ENCODE measurements at regions not wholly inside any gene's neighbourhood (a gene's known extent, or its start where the extent isn't known, plus 50 kb on each side); places are given as distances from the start of the nearest gene placed in this dataset.

- H3K9ac ChIP-seq (ENCODE audit: low read depth, low read length), result no peak overlapping the region
- no peaks in the 10 kb centered on the region for H4K20me1 ChIP-seq (ENCODE audit: insufficient read depth, low read length)
- H3K4ac ChIP-seq (ENCODE audit: low read depth, low read length), result no peak overlapping the region
- H2BK120ac ChIP-seq (ENCODE audit: low read depth, low read length), result no peak overlapping the region
- H3K4me2 ChIP-seq (ENCODE audit: low read depth, low read length), result no peak overlapping the region
- H3K14ac ChIP-seq (replicated peaks; ENCODE audit: low read depth, low read length), result no peak overlapping the region
- no peak overlapping the region for H2AK9ac ChIP-seq (replicated peaks; ENCODE audit: low read depth, low read length, poor library complexity)
- no peaks in the 10 kb centered on the region for H3K9me3 ChIP-seq (ENCODE audit: control insufficient read depth, insufficient read depth, low read length)
- no peaks in the 10 kb centered on the region for H3K79me1 ChIP-seq (ENCODE audit: low read depth in 1 of 2, low read length in 2 of 2)
- H3K36me3 ChIP-seq (ENCODE audit: control insufficient read depth, insufficient read depth, low read length), result no peaks in the 10 kb centered on the region
- CTCF ChIA-PET, result no interaction called here
- H4K8ac ChIP-seq (ENCODE audit: low read depth in 2 of 2, low read length in 2 of 2), result no peak overlapping the region
- dilution Hi-C loops (cut with HindIII; ENCODE audit: low sequenced_read_pairs, unreplicated experiment) (no loop called here), intact Hi-C loops (cut with micrococcal nuclease) (no loop called here), in situ Hi-C loops (cut with MboI; ENCODE audit: low sequenced_read_pairs) (no loop called here)
- WGBS, 2 experiments (ENCODE audit: extremely low coverage in 2 of 2, insufficient read length in 1 of 2), result 77% methylated on average over 6 of the region's 10 CpGs; no CpG with 5 or more reads in 1 of the 2 experiments
- H3K23ac ChIP-seq (ENCODE audit: low read depth, low read length), result no peak overlapping the region
- H3K27ac ChIP-seq (ENCODE audit: insufficient read depth, low read length), result no peak overlapping the region
- H3K4me1 ChIP-seq (ENCODE audit: control insufficient read depth, insufficient read depth, low read length), result no peaks in the 10 kb centered on the region
- H3K9me1 ChIP-seq (ENCODE audit: insufficient read depth, low read length), result no peaks in the 10 kb centered on the region
- POLR2A ChIA-PET (ENCODE audit: unreplicated experiment), result no interaction called here
- no peak overlapping the region for H4K91ac ChIP-seq (ENCODE audit: insufficient read depth, low read depth, low read length)
- no peak overlapping the region for H3K4me3 ChIP-seq (ENCODE audit: insufficient read depth, low read depth, low read length)
- no TSS peak for BruUV-seq (replicated peaks)
- H3K56ac ChIP-seq (ENCODE audit: extremely low read depth, insufficient read depth, low read length), result no peak overlapping the region
- TF ChIP-seq CEBPB (IDR thresholded peaks at IDR 0.05; ENCODE audit: low read depth, low read length) (no peak), RCOR1 (IDR thresholded peaks at IDR 0.05; ENCODE audit: insufficient replicate concordance, low read length) (no peak), FOS (IDR thresholded peaks at IDR 0.05; ENCODE audit: low read depth, low read length) (no peak)
- H2BK5ac ChIP-seq (ENCODE audit: low read depth, low read length, poor library complexity, severe bottlenecking), result no peak overlapping the region
- no peak overlapping the region for H2AK5ac ChIP-seq (ENCODE audit: low read depth, low read length)
- ATAC-seq (ENCODE audit: low read depth), result no peak
- no peak overlapping the region for H4K5ac ChIP-seq (ENCODE audit: low read depth, low read length)
- H3K27me3 ChIP-seq (ENCODE audit: control insufficient read depth, insufficient read depth, low read length), result peaks cover 12% of the 10 kb centered on the region
- H2BK15ac ChIP-seq (ENCODE audit: low read depth, low read length), result no peak overlapping the region
- no peak for DNase-seq
- no peak overlapping the region for H2AFZ ChIP-seq (replicated peaks; ENCODE audit: low read length, poor library complexity)
- H3K18ac ChIP-seq (ENCODE audit: low read depth, low read length), result no peak overlapping the region
- no peak overlapping the region for H2BK20ac ChIP-seq (ENCODE audit: low read depth, low read length)
These were observed 121.1 kb upstream of the TMEM45B start for GRCh38 chr11:129694538-129694937.

Measured in IMR-90 (cell line).